Adrenal gland (tissue), 9 donors: ENCODE measurements at regions not wholly inside any gene's neighbourhood (a gene's known extent, or its start where the extent isn't known, plus 50 kb on each side); places are given as distances from the start of the nearest gene placed in this dataset.

Experiments
- DNase-seq, 7 donors: peaks; one replicate each; pipeline ENCODE4 v3.0.0-alpha.2; 2019 to 2020
- H3K27ac ChIP-seq, 5 donors: fragments of 200-600 bp; sonication (generic) in 4 of 5; 1 replicate in 3 of 5; 2 replicates in 2 of 5; pipeline versions ENCODE4 v1.5.1 to v1.8.0; 2016 to 2020; ENCODE audit warnings: mild to moderate bottlenecking in 1 of 5
- H3K27me3 ChIP-seq: fragments of 200-600 bp; 2 replicates; pipeline ENCODE4 v1.8.0; 2021
- H3K36me3 ChIP-seq, 2 donors: fragments of 200-600 bp; replicated peaks in 1 of 2; 1 replicate in 1 of 2; 2 replicates in 1 of 2; pipeline versions ENCODE4 v1.5.1 to v1.8.0; 2018 to 2022
- H3K4me1 ChIP-seq, 2 donors: fragments of 200-600 bp; replicated peaks in 1 of 2; 1 replicate in 1 of 2; 2 replicates in 1 of 2; pipeline versions ENCODE4 v1.5.1 to v1.8.0; 2018 to 2021
- H3K4me3 ChIP-seq, 4 donors: fragments of 200-600 bp; sonication (generic) in 3 of 4; one replicate each; pipeline ENCODE4 v1.5.1; 2016 to 2018
- H3K9me3 ChIP-seq, 3 donors: fragments of 200-600 bp; sonication (generic) in 1 of 3; replicated peaks in 1 of 3; 1 replicate in 2 of 3; 2 replicates in 1 of 3; pipeline versions ENCODE4 v1.5.1 to v1.8.0; 2016 to 2021
- POLR2A ChIP-seq, 2 donors: fragments of 450-650 bp; IDR thresholded peaks; one replicate each; pipeline ENCODE4 v1.6.1; 2017; ENCODE audit warnings: antibody characterized with exemption in 2 of 2, mild to moderate bottlenecking in 2 of 2, moderate library complexity in 1 of 2
- WGBS, 4 donors: extraction: QIAGEN DNeasy Blood & Tissue Kit in 2 of 4; methylation state at CpG; one replicate each; pipeline versions ENCODE4 v1.1.5 to v1.1.7; 2013 to 2017; 5-methylcytosine and 5-hydroxymethylcytosine counted together
- intact Hi-C, 2 donors: fragments of 100-400 bp; cut with DNase I; formaldehyde crosslinking; loops; one replicate each; pipeline versions ENCODE4 v1.14.1 to v1.15.0; 2022 to 2023
- TF ChIP-seq, protein P1 (sequence below), 6 experiments: fragments of 450-650 bp in 4 of 6; fragments of 200-600 bp in 2 of 6; sonication (generic) in 1 of 6; IDR thresholded peaks; 1 replicate in 5 of 6; 2 replicates in 1 of 6; pipeline versions ENCODE4 v1.5.1 to v1.8.0; 2016 to 2021; ENCODE audit warnings: antibody characterized with exemption in 6 of 6, mild to moderate bottlenecking in 2 of 6, moderate library complexity in 1 of 6
- donor health status: healthy with polysubstance abuse.
- donor health status: Bipolar disorder and iron deficiency.
- donor health status: DM: yes; HTN: yes; CAD: no.
- donor health status: DM: no; HTN: no; CAD: no.
- donor health status: DM: no; HTN: no; CAD: no.

GRCh38 chr10:53479365-53479764, 706.8 kb upstream of the MBL2 start:
- no peak overlapping the region for H3K4me3 ChIP-seq
- WGBS, 4 donors: 51 to 60% (median 57%) methylated on average over 2 of the region's 2 CpGs
- H3K9me3 ChIP-seq: no peaks in the 10 kb centered on the region
- intact Hi-C loops: no loop called here
- no peaks in the 10 kb centered on the region for H3K36me3 ChIP-seq
- no peak overlapping the region for H3K27ac ChIP-seq
- H3K27me3 ChIP-seq: no peaks in the 10 kb centered on the region
- H3K4me1 ChIP-seq: no peaks in the 10 kb centered on the region
- TF ChIP-seq POLR2A (IDR thresholded peaks at IDR 0.05): no peak
- TF ChIP-seq, protein P1, sequence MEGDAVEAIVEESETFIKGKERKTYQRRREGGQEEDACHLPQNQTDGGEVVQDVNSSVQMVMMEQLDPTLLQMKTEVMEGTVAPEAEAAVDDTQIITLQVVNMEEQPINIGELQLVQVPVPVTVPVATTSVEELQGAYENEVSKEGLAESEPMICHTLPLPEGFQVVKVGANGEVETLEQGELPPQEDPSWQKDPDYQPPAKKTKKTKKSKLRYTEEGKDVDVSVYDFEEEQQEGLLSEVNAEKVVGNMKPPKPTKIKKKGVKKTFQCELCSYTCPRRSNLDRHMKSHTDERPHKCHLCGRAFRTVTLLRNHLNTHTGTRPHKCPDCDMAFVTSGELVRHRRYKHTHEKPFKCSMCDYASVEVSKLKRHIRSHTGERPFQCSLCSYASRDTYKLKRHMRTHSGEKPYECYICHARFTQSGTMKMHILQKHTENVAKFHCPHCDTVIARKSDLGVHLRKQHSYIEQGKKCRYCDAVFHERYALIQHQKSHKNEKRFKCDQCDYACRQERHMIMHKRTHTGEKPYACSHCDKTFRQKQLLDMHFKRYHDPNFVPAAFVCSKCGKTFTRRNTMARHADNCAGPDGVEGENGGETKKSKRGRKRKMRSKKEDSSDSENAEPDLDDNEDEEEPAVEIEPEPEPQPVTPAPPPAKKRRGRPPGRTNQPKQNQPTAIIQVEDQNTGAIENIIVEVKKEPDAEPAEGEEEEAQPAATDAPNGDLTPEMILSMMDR (IDR thresholded peaks at IDR 0.05): no peak
- DNase-seq: no peak

DNA sequence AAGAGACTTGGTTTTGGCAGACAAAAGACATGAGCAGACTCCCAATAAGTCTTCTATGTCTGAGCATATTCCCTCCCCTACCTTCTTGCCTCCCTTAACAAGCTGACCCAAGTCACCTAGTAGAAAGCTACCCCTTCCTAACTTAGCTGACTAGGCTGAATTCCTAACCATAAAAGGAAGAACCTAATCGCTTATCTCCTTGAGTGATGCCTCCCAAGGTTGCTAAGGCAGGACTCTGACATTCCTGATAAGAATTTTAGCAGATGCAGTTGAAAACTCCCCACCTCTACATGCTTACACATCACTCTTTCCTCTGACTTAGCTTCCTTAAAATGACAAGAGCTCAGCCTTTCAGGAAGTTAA, 704.7 kb upstream of the MBL2 start:
- H3K4me1 ChIP-seq: no peaks in the 10 kb centered on the region
- 33 to 58% (median 39%) methylated on average over 1 of the region's 1 CpG for WGBS, 4 donors
- no peak for DNase-seq
- no peak overlapping the region for H3K4me3 ChIP-seq
- no peaks in the 10 kb centered on the region for H3K9me3 ChIP-seq
- intact Hi-C loops: no loop called here
- H3K27ac ChIP-seq: no peak overlapping the region
- no peaks in the 10 kb centered on the region for H3K36me3 ChIP-seq
- no peaks in the 10 kb centered on the region for H3K27me3 ChIP-seq
- TF ChIP-seq, protein P1 (IDR thresholded peaks at IDR 0.05): no peak
- no peak for TF ChIP-seq POLR2A (IDR thresholded peaks at IDR 0.05)

GRCh38 chr10:53476650-53477312, 704.2 kb upstream of the MBL2 start:
- Histone ChIP-seq H3K4me1 (no peaks in the 10 kb centered on the region), H3K27me3 (no peaks in the 10 kb centered on the region), H3K4me3 (no peak overlapping the region), H3K36me3 (no peaks in the 10 kb centered on the region), H3K9me3 (no peaks in the 10 kb centered on the region), H3K27ac (no peak overlapping the region)
- WGBS, 4 donors: 67 to 74% (median 69%) methylated on average over 3 of the region's 3 CpGs
- TF ChIP-seq, protein P1 (IDR thresholded peaks at IDR 0.05): no peak
- intact Hi-C loops: no loop called here
- no peak for DNase-seq

GRCh38 chr10:53469383-53469782, 696.8 kb upstream of the MBL2 start:
- DNase-seq: no peak
- Histone ChIP-seq H3K4me1 (no peaks in the 10 kb centered on the region), H3K36me3 (no peaks in the 10 kb centered on the region), H3K9me3 (no peaks in the 10 kb centered on the region), H3K27ac (no peak overlapping the region), H3K27me3 (no peaks in the 10 kb centered on the region), H3K4me3 (no peak overlapping the region)
- intact Hi-C loops: no loop called here
- TF ChIP-seq POLR2A (IDR thresholded peaks at IDR 0.05): no peak
- WGBS, 4 donors: 76 to 83% (median 80%) methylated on average over 2 of the region's 2 CpGs

DNA sequence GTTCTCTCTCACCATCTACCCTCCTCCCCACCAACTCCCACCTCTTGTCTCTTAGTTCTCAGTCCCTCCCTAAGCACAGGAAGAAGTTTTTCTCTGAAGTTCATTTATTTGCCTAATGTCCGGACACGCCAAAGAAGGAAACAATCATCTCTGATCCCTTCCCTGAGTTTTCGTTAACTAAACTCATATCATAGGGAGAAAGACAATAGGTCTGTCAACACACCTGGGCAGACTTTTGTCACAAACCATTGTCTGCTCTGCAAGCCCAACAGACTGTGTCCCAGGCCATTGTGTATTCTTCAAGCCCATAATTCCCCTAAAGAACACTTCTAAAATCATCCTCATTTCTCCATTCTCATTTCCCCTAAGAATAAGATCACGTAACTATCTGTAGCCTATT, 691.0 kb upstream of the MBL2 start:
- no peaks in the 10 kb centered on the region for H3K27me3 ChIP-seq
- H3K9me3 ChIP-seq: no peaks in the 10 kb centered on the region
- H3K4me3 ChIP-seq: no peak overlapping the region
- TF ChIP-seq POLR2A (IDR thresholded peaks at IDR 0.05): no peak
- TF ChIP-seq, protein P1 (IDR thresholded peaks at IDR 0.05): no peak
- no peaks in the 10 kb centered on the region for H3K4me1 ChIP-seq
- intact Hi-C loops: no loop called here
- WGBS, 4 donors: 76 to 88% (median 82%) methylated on average over 4 of the region's 4 CpGs
- no peaks in the 10 kb centered on the region for H3K36me3 ChIP-seq
- no peak overlapping the region for H3K27ac ChIP-seq
- DNase-seq: no peak
